ENCODE measurements at regions not wholly inside any gene's neighbourhood (a gene's known extent, or its start where the extent isn't known, plus 50 kb on each side); places are given as distances from the start of the nearest gene placed in this dataset.

DNA sequence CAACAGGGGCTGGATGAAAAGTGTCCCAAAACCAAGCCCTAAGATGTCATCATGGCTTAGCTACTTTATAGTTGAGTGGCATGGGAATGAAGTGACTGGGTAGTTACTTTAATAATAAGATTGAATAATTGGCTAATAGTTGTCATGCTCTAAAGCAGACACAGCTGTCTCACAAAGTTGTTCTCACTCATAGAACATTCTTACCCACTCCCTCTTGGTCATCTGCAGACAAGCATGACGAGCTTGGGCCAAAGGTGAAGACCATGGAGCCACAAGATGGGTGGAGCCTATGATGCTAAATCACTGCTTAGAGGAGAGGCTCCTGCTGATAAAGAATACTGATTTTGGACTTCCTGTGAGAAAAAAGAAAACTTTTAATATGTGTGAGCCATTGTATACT is 62.4 kb upstream of the MMADHC start:
- no peak for DNase-seq (ENCODE audit: low read depth, low spot score)

More for the DNA sequence above, 62.4 kb upstream of the MMADHC start:
- no peak overlapping the region for H3K9ac ChIP-seq (replicated peaks; ENCODE audit: extremely low read depth, insufficient read depth, low read length)
- H3K9me3 ChIP-seq (replicated peaks; ENCODE audit: control insufficient read depth, insufficient read depth, low read length), result no peaks in the 10 kb centered on the region
- H3K79me2 ChIP-seq (ENCODE audit: control insufficient read depth, insufficient read depth, low read length), result no peaks in the 10 kb centered on the region
- ChIA-PET POLR2A (no interaction called here), CTCF (no interaction called here)
- no peaks in the 10 kb centered on the region for H3K36me3 ChIP-seq (ENCODE audit: control insufficient read depth in 2 of 2, extremely low read depth in 1 of 2, insufficient read depth in 2 of 2, low read length in 2 of 2)
- FAIRE-seq, result no peak
- H3K4me3 ChIP-seq (replicated peaks in 1 of 3; ENCODE audit: insufficient read depth in 1 of 3, low read depth in 1 of 3, low read length in 3 of 3), result no peak overlapping the region
- no peak overlapping the region for H2AFZ ChIP-seq (ENCODE audit: low read depth, low read length)
- BruUV-seq (replicated peaks), result no TSS peak
- H3K27ac ChIP-seq (ENCODE audit: insufficient read depth, low read depth, low read length), result no peak overlapping the region
- no peak overlapping the region for H3K4me2 ChIP-seq (ENCODE audit: insufficient read depth, low read length)
- TF ChIP-seq, protein P1, sequence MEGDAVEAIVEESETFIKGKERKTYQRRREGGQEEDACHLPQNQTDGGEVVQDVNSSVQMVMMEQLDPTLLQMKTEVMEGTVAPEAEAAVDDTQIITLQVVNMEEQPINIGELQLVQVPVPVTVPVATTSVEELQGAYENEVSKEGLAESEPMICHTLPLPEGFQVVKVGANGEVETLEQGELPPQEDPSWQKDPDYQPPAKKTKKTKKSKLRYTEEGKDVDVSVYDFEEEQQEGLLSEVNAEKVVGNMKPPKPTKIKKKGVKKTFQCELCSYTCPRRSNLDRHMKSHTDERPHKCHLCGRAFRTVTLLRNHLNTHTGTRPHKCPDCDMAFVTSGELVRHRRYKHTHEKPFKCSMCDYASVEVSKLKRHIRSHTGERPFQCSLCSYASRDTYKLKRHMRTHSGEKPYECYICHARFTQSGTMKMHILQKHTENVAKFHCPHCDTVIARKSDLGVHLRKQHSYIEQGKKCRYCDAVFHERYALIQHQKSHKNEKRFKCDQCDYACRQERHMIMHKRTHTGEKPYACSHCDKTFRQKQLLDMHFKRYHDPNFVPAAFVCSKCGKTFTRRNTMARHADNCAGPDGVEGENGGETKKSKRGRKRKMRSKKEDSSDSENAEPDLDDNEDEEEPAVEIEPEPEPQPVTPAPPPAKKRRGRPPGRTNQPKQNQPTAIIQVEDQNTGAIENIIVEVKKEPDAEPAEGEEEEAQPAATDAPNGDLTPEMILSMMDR (IDR thresholded peaks at IDR 0.05; ENCODE audit: extremely low read depth in 1 of 2, insufficient read depth in 1 of 2, low read depth in 1 of 2, low read length in 2 of 2), result no peak
- TF ChIP-seq JUN (IDR thresholded peaks at IDR 0.05; ENCODE audit: borderline replicate concordance, insufficient read depth, insufficient read length, low read depth) (no peak), MYC (IDR thresholded peaks at IDR 0.05; ENCODE audit: low read depth, low read length) (no peak), MAX (IDR thresholded peaks at IDR 0.05; ENCODE audit: insufficient read depth, insufficient read length) (no peak), POLR2A (IDR thresholded peaks at IDR 0.05; ENCODE audit: low read depth, low read length) (no peak), EZH2 (IDR thresholded peaks at IDR 0.05; ENCODE audit: borderline replicate concordance, low read depth, low read length, severe bottlenecking) (no peak), POLR2AphosphoS5 (IDR thresholded peaks at IDR 0.05; ENCODE audit: insufficient read depth, low read depth, low read length) (no peak), FOS (IDR thresholded peaks at IDR 0.05; ENCODE audit: borderline replicate concordance, insufficient read depth, low read length) (no peak), GATA2 (IDR thresholded peaks at IDR 0.05; ENCODE audit: insufficient read depth, insufficient read length, low read depth, low read length) (no peak)
- dilution Hi-C loops (cut with MboI; ENCODE audit: extremely low pct_ligation_motif_present, low sequenced_read_pairs), result no loop called here
- peaks cover 23% of the 10 kb centered on the region for H3K4me1 ChIP-seq (ENCODE audit: control insufficient read depth, extremely low read depth, insufficient read depth, low read length)
- intact Hi-C loops (cut with micrococcal nuclease), result no loop called here
- H3K27me3 ChIP-seq (ENCODE audit: control insufficient read depth in 2 of 2, insufficient read depth in 2 of 2, low read length in 2 of 2), result no peaks in the 10 kb centered on the region
- no peaks in the 10 kb centered on the region for H3K9me1 ChIP-seq (replicated peaks; ENCODE audit: control insufficient read depth, extremely low read depth, insufficient read depth, low read length)
- H4K20me1 ChIP-seq (replicated peaks; ENCODE audit: control insufficient read depth, extremely low read depth, insufficient read depth, low read length), result no peaks in the 10 kb centered on the region
